ENCODE measurements at regions not wholly inside any gene's neighbourhood (a gene's known extent, or its start where the extent isn't known, plus 50 kb on each side); places are given as distances from the start of the nearest gene placed in this dataset.

DNA sequence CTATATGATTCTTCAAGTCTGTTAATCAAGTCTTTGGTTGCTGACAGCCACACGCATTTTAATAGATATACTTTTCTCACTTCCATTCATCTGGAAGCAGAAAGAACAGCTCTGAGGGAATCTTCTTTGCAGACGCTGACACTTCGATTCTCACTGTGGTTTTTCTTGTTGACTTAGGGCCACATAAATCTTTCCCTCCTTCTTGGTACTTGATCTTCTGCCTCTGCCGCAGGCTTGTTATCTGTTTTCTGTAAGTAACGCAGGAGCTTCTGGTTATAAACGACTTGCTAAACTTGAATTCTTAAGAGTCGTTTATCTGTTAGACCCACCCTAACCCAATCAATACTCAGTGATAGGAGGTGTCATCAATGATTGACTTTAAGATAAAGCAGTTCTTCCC, 268.8 kb upstream of the SULF2 start:
- no peak overlapping the region for H3K4me3 ChIP-seq
- H3K4me2 ChIP-seq (ENCODE audit: control insufficient read depth, insufficient read depth), result no peak overlapping the region
- ChIA-PET SMC1A (ENCODE audit: uncharacterized antibody, unreplicated experiment) (interaction anchor here (1.1 kb wide), 1 partner anchor 17 kb away, joined by 3 read pairs; no protein-coding TSS in a partner anchor), POLR2A (no interaction called here), RAD21 (ENCODE audit: unreplicated experiment) (no interaction called here), CTCF (interaction anchor here (1.7 kb wide), 1 partner anchor 8 kb away, joined by 5 read pairs; no protein-coding TSS in a partner anchor)
- H3K79me2 ChIP-seq (ENCODE audit: control insufficient read depth, insufficient read depth, low read length), result no peaks in the 10 kb centered on the region
- no peaks in the 10 kb centered on the region for H3K4me1 ChIP-seq (ENCODE audit: control insufficient read depth, insufficient read depth, low read length)
- no peaks in the 10 kb centered on the region for H3K36me3 ChIP-seq (ENCODE audit: control insufficient read depth in 2 of 2, insufficient read depth in 2 of 2, low read length in 1 of 2)
- TF ChIP-seq BRCA1 (IDR thresholded peaks at IDR 0.05; ENCODE audit: low read depth, low read length), result no peak
- no peak for TF ChIP-seq POU2F2 (IDR thresholded peaks at IDR 0.05; ENCODE audit: borderline replicate concordance, low read depth, low read length)
- no peak for TF ChIP-seq MXI1 (IDR thresholded peaks at IDR 0.05; ENCODE audit: low read depth, low read length)
- TF ChIP-seq SRF (IDR thresholded peaks at IDR 0.05; ENCODE audit: low read depth in 2 of 2, low read length in 2 of 2), result no peak
- TF ChIP-seq ZNF24 (IDR thresholded peaks at IDR 0.05), result no peak
- TF ChIP-seq, protein P1, sequence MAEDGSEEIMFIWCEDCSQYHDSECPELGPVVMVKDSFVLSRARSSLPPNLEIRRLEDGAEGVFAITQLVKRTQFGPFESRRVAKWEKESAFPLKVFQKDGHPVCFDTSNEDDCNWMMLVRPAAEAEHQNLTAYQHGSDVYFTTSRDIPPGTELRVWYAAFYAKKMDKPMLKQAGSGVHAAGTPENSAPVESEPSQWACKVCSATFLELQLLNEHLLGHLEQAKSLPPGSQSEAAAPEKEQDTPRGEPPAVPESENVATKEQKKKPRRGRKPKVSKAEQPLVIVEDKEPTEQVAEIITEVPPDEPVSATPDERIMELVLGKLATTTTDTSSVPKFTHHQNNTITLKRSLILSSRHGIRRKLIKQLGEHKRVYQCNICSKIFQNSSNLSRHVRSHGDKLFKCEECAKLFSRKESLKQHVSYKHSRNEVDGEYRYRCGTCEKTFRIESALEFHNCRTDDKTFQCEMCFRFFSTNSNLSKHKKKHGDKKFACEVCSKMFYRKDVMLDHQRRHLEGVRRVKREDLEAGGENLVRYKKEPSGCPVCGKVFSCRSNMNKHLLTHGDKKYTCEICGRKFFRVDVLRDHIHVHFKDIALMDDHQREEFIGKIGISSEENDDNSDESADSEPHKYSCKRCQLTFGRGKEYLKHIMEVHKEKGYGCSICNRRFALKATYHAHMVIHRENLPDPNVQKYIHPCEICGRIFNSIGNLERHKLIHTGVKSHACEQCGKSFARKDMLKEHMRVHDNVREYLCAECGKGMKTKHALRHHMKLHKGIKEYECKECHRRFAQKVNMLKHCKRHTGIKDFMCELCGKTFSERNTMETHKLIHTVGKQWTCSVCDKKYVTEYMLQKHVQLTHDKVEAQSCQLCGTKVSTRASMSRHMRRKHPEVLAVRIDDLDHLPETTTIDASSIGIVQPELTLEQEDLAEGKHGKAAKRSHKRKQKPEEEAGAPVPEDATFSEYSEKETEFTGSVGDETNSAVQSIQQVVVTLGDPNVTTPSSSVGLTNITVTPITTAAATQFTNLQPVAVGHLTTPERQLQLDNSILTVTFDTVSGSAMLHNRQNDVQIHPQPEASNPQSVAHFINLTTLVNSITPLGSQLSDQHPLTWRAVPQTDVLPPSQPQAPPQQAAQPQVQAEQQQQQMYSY (CRISPR knock-in tag; IDR thresholded peaks at IDR 0.05), result no peak
- TF ChIP-seq SREBF2 (IDR thresholded peaks at IDR 0.05; ENCODE audit: low read length), result no peak
- no peak for TF ChIP-seq IKZF2 (IDR thresholded peaks at IDR 0.05)
- TF ChIP-seq HDAC6 (IDR thresholded peaks at IDR 0.05; ENCODE audit: unreplicated experiment), result no peak
- TF ChIP-seq SMAD5 (IDR thresholded peaks at IDR 0.05; ENCODE audit: low read depth), result no peak
- no peak for TF ChIP-seq RBBP5 (conservative IDR thresholded peaks at IDR 0.05)
- TF ChIP-seq NR2C2 (IDR thresholded peaks at IDR 0.05; ENCODE audit: borderline replicate concordance, control insufficient read depth, insufficient read length, low read depth), result no peak
- no peak for TF ChIP-seq SMARCA5 (IDR thresholded peaks at IDR 0.05)
- no peak for TF ChIP-seq NFYA (IDR thresholded peaks at IDR 0.05; ENCODE audit: borderline replicate concordance, low read depth, low read length)
- TF ChIP-seq, protein P2, sequence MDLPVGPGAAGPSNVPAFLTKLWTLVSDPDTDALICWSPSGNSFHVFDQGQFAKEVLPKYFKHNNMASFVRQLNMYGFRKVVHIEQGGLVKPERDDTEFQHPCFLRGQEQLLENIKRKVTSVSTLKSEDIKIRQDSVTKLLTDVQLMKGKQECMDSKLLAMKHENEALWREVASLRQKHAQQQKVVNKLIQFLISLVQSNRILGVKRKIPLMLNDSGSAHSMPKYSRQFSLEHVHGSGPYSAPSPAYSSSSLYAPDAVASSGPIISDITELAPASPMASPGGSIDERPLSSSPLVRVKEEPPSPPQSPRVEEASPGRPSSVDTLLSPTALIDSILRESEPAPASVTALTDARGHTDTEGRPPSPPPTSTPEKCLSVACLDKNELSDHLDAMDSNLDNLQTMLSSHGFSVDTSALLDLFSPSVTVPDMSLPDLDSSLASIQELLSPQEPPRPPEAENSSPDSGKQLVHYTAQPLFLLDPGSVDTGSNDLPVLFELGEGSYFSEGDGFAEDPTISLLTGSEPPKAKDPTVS (IDR thresholded peaks at IDR 0.05; ENCODE audit: low read depth, low read length), result no peak
- no peak for TF ChIP-seq YY1 (IDR thresholded peaks at IDR 0.05; ENCODE audit: low read depth, low read length)
- no peak for TF ChIP-seq CEBPB (IDR thresholded peaks at IDR 0.05; ENCODE audit: borderline replicate concordance in 1 of 2, low read depth in 2 of 2, low read length in 2 of 2)
- no peak for TF ChIP-seq KAT2A (conservative IDR thresholded peaks at IDR 0.05; ENCODE audit: control insufficient read depth, low read depth, low read length)
- TF ChIP-seq HDGF (IDR thresholded peaks at IDR 0.05), result no peak
- no peak for TF ChIP-seq ELK1 (IDR thresholded peaks at IDR 0.05; ENCODE audit: low read depth, low read length)
- FAIRE-seq (no peak), ATAC-seq (no peak), DNase-seq (ENCODE audit: low read depth, low spot score) (no peak)
- H3K27ac ChIP-seq (ENCODE audit: control insufficient read depth, insufficient read depth), result no peak overlapping the region
- H3K27me3 ChIP-seq (replicated peaks in 1 of 2; ENCODE audit: control insufficient read depth in 2 of 2, insufficient read depth in 2 of 2, low read length in 1 of 2), result no peaks in the 10 kb centered on the region
- peaks cover 5% of the 10 kb centered on the region for H3K9me3 ChIP-seq (replicated peaks; ENCODE audit: control insufficient read depth, insufficient read depth, low read length)
- intact Hi-C loops (cut with micrococcal nuclease; ENCODE audit: unreplicated experiment) (no loop called here), in situ Hi-C loops (cut with MboI) (no loop called here)
- BruUV-seq (replicated peaks), result no TSS peak
- no peaks in the 10 kb centered on the region for H4K20me1 ChIP-seq (ENCODE audit: control insufficient read depth, insufficient read depth)
- H3K9ac ChIP-seq (ENCODE audit: control insufficient read depth, insufficient read depth, low read length), result no peak overlapping the region
- no peak overlapping the region for H2AFZ ChIP-seq (ENCODE audit: control insufficient read depth, low read depth, low read length)
- WGBS (ENCODE audit: insufficient coverage, insufficient replicate concordance, low lambda C conversion rate, missing lambda C conversion rate), result 64% methylated on average over 7 of the region's 7 CpGs
